ENCODE measurements at regions not wholly inside any gene's neighbourhood (a gene's known extent, or its start where the extent isn't known, plus 50 kb on each side); places are given as distances from the start of the nearest gene placed in this dataset.

DNA sequence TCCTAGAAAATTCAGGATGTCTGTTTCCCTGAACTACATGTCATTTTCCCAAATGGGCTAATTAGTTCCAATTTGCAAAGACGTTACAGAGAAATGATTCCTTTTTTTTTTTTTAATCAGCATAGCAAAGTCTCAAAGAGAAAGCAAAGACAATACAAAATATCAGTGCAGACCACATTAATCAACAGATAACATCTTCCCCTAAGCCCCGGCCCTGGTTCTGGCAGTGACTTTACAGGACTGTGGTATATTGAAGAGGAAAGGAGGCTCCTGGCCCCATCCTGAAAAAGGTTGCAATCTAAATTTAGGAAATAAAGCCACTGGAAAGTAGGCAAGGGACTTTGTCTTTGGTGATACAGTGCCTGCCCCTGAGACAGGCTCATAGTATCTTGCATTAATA lies 836.5 kb downstream of the NTRK3 start:
- ChIA-PET POLR2A (no interaction called here), CTCF (no interaction called here), RAD21 (ENCODE audit: low non-redundant PET in 1 of 2, low total read pairs in 2 of 2, uncharacterized antibody in 2 of 2, unreplicated experiment in 2 of 2) (no interaction called here)
- H3K27ac ChIP-seq (ENCODE audit: low read depth, low read length), result no peak overlapping the region
- no TSS peak for BruUV-seq (replicated peaks)
- no peaks in the 10 kb centered on the region for H3K4me1 ChIP-seq (ENCODE audit: control insufficient read depth in 1 of 2, insufficient read depth in 2 of 2, low read length in 2 of 2)
- ATAC-seq (no peak), DNase-seq (ENCODE audit: low read depth, low spot score) (no peak)
- no peak overlapping the region for H3K4me3 ChIP-seq (replicated peaks in 1 of 2; ENCODE audit: low read depth in 1 of 2, low read length in 2 of 2)
- no peak overlapping the region for H2AFZ ChIP-seq (ENCODE audit: low read depth, low read length, poor library complexity, severe bottlenecking)
- intact Hi-C loops (cut with micrococcal nuclease), result loop anchor here (10.0 kb wide), 1 partner anchor 465 kb away; no protein-coding TSS in a partner anchor
- H3K36me3 ChIP-seq (ENCODE audit: control insufficient read depth in 1 of 2, insufficient read depth in 2 of 2, low read length in 2 of 2), result no peaks in the 10 kb centered on the region
- H3K9me3 ChIP-seq (ENCODE audit: control insufficient read depth in 1 of 2, insufficient read depth in 1 of 2, low read depth in 1 of 2, low read length in 2 of 2), result peaks cover 7 to 32% of the 10 kb centered on the region in 2 experiments; a peak in 2 of 4 replicates
- H3K9me2 ChIP-seq (ENCODE audit: insufficient read depth), result no peaks in the 10 kb centered on the region
- no peak overlapping the region for H3K4me2 ChIP-seq (ENCODE audit: low read length)
- no peak overlapping the region for H3K9ac ChIP-seq (ENCODE audit: low read length)
- no peaks in the 10 kb centered on the region for H4K20me1 ChIP-seq (ENCODE audit: insufficient read depth)
- H3K79me2 ChIP-seq (ENCODE audit: insufficient read depth, low read length), result no peaks in the 10 kb centered on the region
- H3K27me3 ChIP-seq (ENCODE audit: insufficient read depth, low read length), result no peaks in the 10 kb centered on the region
- TF ChIP-seq RAD21 (IDR thresholded peaks at IDR 0.05; ENCODE audit: low read depth), result no peak
- TF ChIP-seq, protein P1, sequence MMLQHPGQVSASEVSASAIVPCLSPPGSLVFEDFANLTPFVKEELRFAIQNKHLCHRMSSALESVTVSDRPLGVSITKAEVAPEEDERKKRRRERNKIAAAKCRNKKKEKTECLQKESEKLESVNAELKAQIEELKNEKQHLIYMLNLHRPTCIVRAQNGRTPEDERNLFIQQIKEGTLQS (IDR thresholded peaks at IDR 0.05), result no peak
- no peak for TF ChIP-seq YY1 (IDR thresholded peaks at IDR 0.05; ENCODE audit: extremely low read depth, insufficient replicate concordance, low read depth, low read length)
- TF ChIP-seq TCF7L2 (IDR thresholded peaks at IDR 0.05; ENCODE audit: borderline replicate concordance, extremely low read depth, insufficient read depth, insufficient read length), result no peak
- TF ChIP-seq EZH2 (IDR thresholded peaks at IDR 0.05), result no peak
- TF ChIP-seq SP1 (IDR thresholded peaks at IDR 0.05; ENCODE audit: low read depth), result no peak
- TF ChIP-seq, protein P2, sequence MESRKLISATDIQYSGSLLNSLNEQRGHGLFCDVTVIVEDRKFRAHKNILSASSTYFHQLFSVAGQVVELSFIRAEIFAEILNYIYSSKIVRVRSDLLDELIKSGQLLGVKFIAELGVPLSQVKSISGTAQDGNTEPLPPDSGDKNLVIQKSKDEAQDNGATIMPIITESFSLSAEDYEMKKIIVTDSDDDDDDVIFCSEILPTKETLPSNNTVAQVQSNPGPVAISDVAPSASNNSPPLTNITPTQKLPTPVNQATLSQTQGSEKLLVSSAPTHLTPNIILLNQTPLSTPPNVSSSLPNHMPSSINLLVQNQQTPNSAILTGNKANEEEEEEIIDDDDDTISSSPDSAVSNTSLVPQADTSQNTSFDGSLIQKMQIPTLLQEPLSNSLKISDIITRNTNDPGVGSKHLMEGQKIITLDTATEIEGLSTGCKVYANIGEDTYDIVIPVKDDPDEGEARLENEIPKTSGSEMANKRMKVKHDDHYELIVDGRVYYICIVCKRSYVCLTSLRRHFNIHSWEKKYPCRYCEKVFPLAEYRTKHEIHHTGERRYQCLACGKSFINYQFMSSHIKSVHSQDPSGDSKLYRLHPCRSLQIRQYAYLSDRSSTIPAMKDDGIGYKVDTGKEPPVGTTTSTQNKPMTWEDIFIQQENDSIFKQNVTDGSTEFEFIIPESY (IDR thresholded peaks at IDR 0.05; ENCODE audit: extremely low read depth, insufficient replicate concordance, low read length), result no peak
- TF ChIP-seq POLR2AphosphoS5 (IDR thresholded peaks at IDR 0.05; ENCODE audit: low read depth, low read length), result no peak
- no peak for TF ChIP-seq JUND (IDR thresholded peaks at IDR 0.05)
- no peak for TF ChIP-seq EGR1 (IDR thresholded peaks at IDR 0.05; ENCODE audit: low read depth)
